AG20443 (cell line): ENCODE measurements at regions not wholly inside any gene's neighbourhood (a gene's known extent, or its start where the extent isn't known, plus 50 kb on each side); places are given as distances from the start of the nearest gene placed in this dataset.
"Not testable (repeated sequence)": the region's sequence is repeated elsewhere in the genome, so short reads cannot be mapped to it uniquely, and the experiment has no call there.

Experiments used
- DNase-seq: peaks from one replicate; pipeline ENCODE4 v3.0.0; 2012; ENCODE audit warnings: low spot score, mixed read lengths

- peak; percentile 11 for DNase-seq
Observed at GRCh38 chr5:67879620-67880510, 335.7 kb upstream of the PIK3R1 start.

- DNase-seq, result no peak
Observed at GRCh38 chr5:67878933-67879332, 336.6 kb upstream of the PIK3R1 start.

DNA sequence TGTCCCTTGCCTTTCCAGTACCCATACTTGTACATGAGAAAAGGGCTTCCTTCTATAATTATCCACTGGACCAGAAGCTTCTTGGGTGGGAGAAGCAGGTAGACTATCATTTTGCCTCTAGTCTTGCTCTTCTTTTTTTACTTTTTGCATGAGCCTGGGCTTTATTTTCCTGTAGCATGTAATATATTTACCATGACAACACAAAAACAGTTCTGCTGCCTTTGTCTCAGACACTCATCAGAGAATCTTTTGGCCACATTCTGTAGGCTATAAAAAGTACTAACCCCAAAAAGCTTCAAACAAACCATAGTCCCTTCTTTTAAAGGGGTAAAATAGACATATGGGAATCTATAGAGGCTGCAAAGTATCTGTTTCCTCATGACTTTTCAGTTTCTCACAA, 339.2 kb upstream of the PIK3R1 start:
- no peak for DNase-seq

DNA sequence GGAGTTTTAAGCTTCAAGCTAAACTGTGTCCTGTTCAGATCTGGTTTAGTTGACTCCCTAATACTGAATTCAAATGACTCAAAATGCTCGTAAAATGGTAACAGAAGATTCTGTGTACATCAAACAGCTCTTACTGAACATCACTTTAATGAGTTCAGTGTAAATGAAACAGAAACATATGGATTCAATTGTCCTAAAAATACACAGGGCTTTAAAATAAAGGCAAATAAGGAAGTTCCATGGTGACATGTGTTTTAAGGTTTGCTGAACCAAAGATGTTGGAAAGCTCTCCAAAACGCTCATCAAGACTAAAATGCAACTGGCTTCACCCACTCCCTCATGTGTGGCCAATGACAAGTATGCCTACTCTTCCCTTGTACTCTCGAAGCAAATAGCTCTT, 340.0 kb upstream of the PIK3R1 start:
- DNase-seq, result no peak

GRCh38 chr5:67873935-67874334, 341.6 kb upstream of the PIK3R1 start:
- DNase-seq, result no peak

DNA sequence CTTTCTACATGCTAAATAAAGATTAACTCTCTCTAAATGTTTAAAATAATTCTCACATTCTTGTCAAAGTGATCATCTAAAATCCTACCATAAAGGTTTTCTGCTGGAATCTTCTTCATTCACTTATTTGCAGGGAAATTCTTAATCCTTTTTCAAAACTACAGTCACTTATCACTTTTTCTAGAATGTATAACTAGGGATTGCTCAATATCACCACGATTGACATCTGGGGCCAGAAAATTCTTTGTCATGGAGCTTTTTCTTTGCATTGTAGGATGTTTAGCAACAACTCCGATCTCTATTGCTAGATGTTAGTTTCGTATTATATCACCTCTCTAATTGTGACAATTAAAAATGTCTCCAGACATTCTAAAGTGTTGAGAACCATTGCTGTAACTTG, 344.9 kb upstream of the PIK3R1 start:
- no peak for DNase-seq

GRCh38 chr5:67864335-67864734, 351.2 kb upstream of the PIK3R1 start:
- not testable (repeated sequence) for DNase-seq

- DNase-seq, result no peak
Observed at GRCh38 chr5:67858471-67859031, 357.0 kb upstream of the PIK3R1 start.

GRCh38 chr5:67857502-67857901, 358.1 kb upstream of the PIK3R1 start:
- DNase-seq, result no peak

DNA sequence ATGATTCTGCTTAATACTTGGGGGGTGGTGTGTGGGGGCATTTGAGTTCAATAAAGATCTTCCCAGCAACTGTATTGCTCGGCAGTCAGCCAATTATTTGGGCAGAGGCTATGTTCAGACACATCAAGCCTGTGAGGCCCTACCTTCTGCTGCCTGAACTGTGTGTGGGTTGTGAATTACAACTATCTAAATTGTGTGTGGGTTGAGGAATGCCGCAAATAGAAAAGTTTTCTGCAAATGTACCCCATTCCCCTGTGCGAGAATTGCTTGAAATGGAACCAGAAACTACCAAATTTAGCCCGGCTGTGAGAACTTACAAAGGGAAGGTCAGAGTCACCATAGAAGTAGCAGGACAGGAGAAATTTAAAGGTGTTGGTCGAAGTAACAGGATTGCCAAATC, 360.0 kb upstream of the PIK3R1 start:
- no peak for DNase-seq

- not testable (repeated sequence) for DNase-seq
Observed at GRCh38 chr5:67850906-67851305, 364.6 kb upstream of the PIK3R1 start.

DNA sequence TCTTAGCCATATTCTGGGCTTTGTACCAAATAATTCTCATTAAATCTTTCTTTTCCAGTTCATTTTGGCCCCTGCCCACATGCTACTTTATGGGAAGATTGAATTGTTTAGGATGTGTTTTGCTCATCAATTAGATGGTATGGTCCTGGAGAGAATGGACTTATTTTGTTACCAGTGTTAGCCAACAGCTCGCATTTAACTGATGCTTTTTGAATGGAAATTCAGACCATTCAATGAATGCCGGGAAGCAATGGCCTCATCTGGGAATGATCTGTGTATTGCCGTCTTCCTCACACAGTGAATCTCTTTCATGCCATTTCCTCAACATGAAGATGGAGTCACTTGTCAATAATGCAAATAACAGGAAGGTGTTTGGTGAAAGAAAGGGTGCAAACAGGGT, 370.6 kb upstream of the PIK3R1 start:
- DNase-seq, result no peak

- DNase-seq, result peak; percentile 14
Observed at GRCh38 chr5:67842806-67843205, 372.8 kb upstream of the PIK3R1 start.

DNA sequence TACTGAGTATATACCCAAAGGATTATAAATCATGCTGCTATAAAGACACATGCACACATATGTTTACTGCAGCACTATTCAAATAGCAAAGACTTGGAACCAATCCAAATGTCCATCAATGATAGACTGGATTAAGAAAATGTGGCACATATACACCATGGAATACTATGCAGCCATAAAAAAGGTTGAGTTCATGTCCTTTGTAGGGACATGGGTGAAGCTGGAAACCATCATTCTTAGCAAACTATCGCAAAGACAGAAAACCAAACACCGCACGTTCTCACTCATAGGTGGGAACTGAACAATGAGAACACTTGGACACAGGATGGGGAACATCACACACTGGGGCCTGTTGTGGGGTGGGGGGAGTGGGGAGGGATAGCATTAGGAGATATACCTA, 378.3 kb upstream of the PIK3R1 start:
- not testable (repeated sequence) for DNase-seq

- DNase-seq, result not testable (repeated sequence)
Observed at GRCh38 chr5:67836496-67836895, 379.1 kb upstream of the PIK3R1 start.

- no peak for DNase-seq
Observed at GRCh38 chr5:67831048-67831447, 384.5 kb upstream of the PIK3R1 start.

GRCh38 chr5:67827541-67827940, 388.0 kb upstream of the PIK3R1 start:
- no peak for DNase-seq

GRCh38 chr5:67824852-67825251, 390.7 kb upstream of the PIK3R1 start:
- DNase-seq, result no peak

DNA sequence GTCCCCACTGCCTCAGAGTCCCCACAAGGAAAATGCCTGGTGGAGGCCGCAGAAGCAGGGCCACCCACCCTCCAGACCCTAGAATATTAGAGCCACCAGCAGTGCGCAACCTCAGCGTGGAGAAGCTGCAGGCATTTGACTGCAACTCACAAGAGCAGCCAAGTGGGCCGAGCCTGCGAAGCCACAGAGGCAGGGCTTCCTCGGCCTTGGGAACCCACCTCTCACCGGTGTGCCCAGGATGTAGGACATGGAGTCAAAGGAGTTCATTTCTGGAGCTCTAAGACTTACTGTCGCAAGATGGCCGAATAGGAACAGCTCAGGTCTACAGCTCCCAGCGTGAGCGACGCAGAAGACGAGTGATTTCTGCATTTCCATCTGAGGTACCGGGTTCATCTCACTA, 397.9 kb upstream of the PIK3R1 start:
- DNase-seq, result no peak

GRCh38 chr5:67816456-67816855, 399.1 kb upstream of the PIK3R1 start:
- peak; percentile 18 for DNase-seq

- peak; percentile 12 for DNase-seq
Observed at GRCh38 chr5:67815455-67816391, 399.8 kb upstream of the PIK3R1 start.

DNA sequence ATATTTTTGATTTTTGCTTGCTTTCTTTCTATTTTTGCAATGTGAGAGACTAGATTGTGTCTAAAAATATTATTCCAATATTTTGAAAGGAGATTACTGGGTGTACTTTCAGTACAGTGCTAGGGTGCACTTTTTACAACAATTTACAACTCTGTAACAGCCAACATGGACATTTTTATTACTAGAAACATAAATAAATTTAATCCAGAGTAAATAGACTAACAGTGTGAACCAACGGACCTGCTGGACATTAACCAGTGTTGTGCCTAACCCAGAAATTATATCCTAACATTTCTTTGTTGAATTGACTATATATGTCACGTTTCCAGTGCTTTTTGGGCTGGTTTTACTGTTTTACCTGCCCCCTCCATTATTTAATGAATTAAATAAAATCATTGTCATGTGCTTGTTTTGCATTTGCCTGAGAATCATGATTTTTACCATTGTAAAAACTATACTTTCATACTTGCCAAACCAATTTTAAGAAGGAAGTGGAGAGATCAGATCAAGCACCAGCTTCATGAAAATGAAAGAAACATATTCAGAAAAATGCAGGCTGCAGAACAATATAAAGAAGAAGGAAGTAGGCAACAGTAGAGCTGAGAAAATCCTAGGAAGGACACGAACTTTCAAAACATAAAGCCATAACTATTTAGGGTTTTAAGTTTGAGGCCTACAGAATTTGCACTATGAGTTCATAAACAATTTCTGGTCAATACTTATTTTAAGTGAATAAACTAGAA, 400.8 kb upstream of the PIK3R1 start:
- DNase-seq, result no peak
